GM12892 (cell line): ENCODE measurements at regions not wholly inside any gene's neighbourhood (a gene's known extent, or its start where the extent isn't known, plus 50 kb on each side); places are given as distances from the start of the nearest gene placed in this dataset.
"Not testable (repeated sequence)": the region's sequence is repeated elsewhere in the genome, so short reads cannot be mapped to it uniquely, and the experiment has no call there.

Experiments
- POLR2A ChIP-seq: IDR thresholded peaks from 2 replicates; pipeline ENCODE4 v1.6.1; 2011; ENCODE audit warnings: low read depth, low read length, control low read depth
- POLR2AphosphoS5 ChIP-seq: IDR thresholded peaks from 2 replicates; pipeline ENCODE4 v1.6.1; 2011; ENCODE audit warnings: low read depth, low read length, control low read depth
- TAF1 ChIP-seq: IDR thresholded peaks from 2 replicates; pipeline ENCODE4 v1.6.1; 2011; ENCODE audit warnings: low read depth, mild to moderate bottlenecking, control low read depth, low read length, borderline replicate concordance

- not testable (repeated sequence) for TF ChIP-seq POLR2AphosphoS5, POLR2A, TAF1
These were observed 186.6 kb downstream of the SHOX start for GRCh38 chrX:817147-817546.
